OCI-LY1 (cell line): ENCODE measurements at regions not wholly inside any gene's neighbourhood (a gene's known extent, or its start where the extent isn't known, plus 50 kb on each side); places are given as distances from the start of the nearest gene placed in this dataset.
"Not testable (repeated sequence)": the region's sequence is repeated elsewhere in the genome, so short reads cannot be mapped to it uniquely, and the experiment has no call there.

Experiments
- H2AFZ ChIP-seq: fragments of 200-600 bp; sonication (generic), shearing (Covaris generic); 2 replicates; pipeline ENCODE4 v1.6.0; 2014; ENCODE audit warnings: antibody characterized with exemption, mild to moderate bottlenecking, low read length
- H3F3A ChIP-seq: fragments of 200-600 bp; sonication (generic), shearing (Covaris generic); 2 replicates; pipeline ENCODE4 v1.6.0; 2014; ENCODE audit warnings: mild to moderate bottlenecking, antibody characterized with exemption, low read length, moderate library complexity; ENCODE audit not compliant: insufficient read depth
- H3K27ac ChIP-seq: fragments of 200-600 bp; sonication (generic); 2 replicates; pipeline ENCODE4 v1.5.1; 2014; ENCODE audit warnings: low read length, mixed run types, mild to moderate bottlenecking, low read depth; ENCODE audit not compliant: poor library complexity, severe bottlenecking
- H3K27me3 ChIP-seq: fragments of 200-600 bp; sonication (generic); 2 replicates; pipeline ENCODE4 v1.6.0; 2014; ENCODE audit warnings: antibody characterized with exemption, mild to moderate bottlenecking, low read length, moderate library complexity; ENCODE audit not compliant: insufficient read depth
- H3K36me3 ChIP-seq: fragments of 200-600 bp; sonication (generic); 2 replicates; pipeline ENCODE4 v1.6.1; 2014; ENCODE audit warnings: mild to moderate bottlenecking, antibody characterized with exemption, low read length, moderate library complexity, mixed read lengths; ENCODE audit not compliant: insufficient read depth
- H3K4me1 ChIP-seq: fragments of 200-600 bp; sonication (generic); 2 replicates; pipeline ENCODE4 v1.5.1; 2014; ENCODE audit warnings: mild to moderate bottlenecking, low read length, moderate library complexity; ENCODE audit not compliant: insufficient read depth, severe bottlenecking
- H3K4me2 ChIP-seq: fragments of 200-600 bp; sonication (generic), shearing (Covaris generic); 2 replicates; pipeline ENCODE4 v1.6.1; 2014; ENCODE audit warnings: low read length
- H3K4me3 ChIP-seq: fragments of 200-600 bp; sonication (generic); 2 replicates; pipeline ENCODE4 v1.5.1; 2014; ENCODE audit warnings: low read length, low read depth, mild to moderate bottlenecking, mixed read lengths; ENCODE audit not compliant: poor library complexity, severe bottlenecking
- H3K79me2 ChIP-seq: fragments of 200-600 bp; shearing (Covaris generic); 2 replicates; pipeline ENCODE4 v1.6.1; 2016; ENCODE audit warnings: mixed run types, low read length, mixed read lengths; ENCODE audit not compliant: insufficient read depth
- H3K9ac ChIP-seq: fragments of 200-600 bp; sonication (generic), shearing (Covaris generic); 2 replicates; pipeline ENCODE4 v1.6.1; 2014; ENCODE audit warnings: mild to moderate bottlenecking, low read length, mixed read lengths
- H3K9me2 ChIP-seq: fragments of 200-600 bp; sonication (generic), shearing (Covaris generic); 2 replicates; pipeline ENCODE4 v1.6.1; 2014; ENCODE audit warnings: low read depth, mild to moderate bottlenecking, low read length, mixed read lengths
- H3K9me3 ChIP-seq: fragments of 200-600 bp; shearing (Covaris generic); 2 replicates; pipeline ENCODE4 v1.6.1; 2014; ENCODE audit warnings: low read length, mixed read lengths
- H4K20me1 ChIP-seq: fragments of 200-600 bp; sonication (generic), shearing (Covaris generic); 2 replicates; pipeline ENCODE4 v1.6.0; 2016; ENCODE audit warnings: mild to moderate bottlenecking, low read length; ENCODE audit not compliant: insufficient read depth
- EZH2 ChIP-seq: fragments of 200-600 bp; sonication (generic), shearing (Covaris generic); IDR thresholded peaks from 2 replicates; pipeline ENCODE4 v1.8.0; 2017; ENCODE audit warnings: borderline replicate concordance, mixed run types, mild to moderate bottlenecking, antibody characterized with exemption, low read length, moderate library complexity, mixed read lengths
- TF ChIP-seq, protein P1 (sequence below): fragments of 200-600 bp; sonication (generic), shearing (Covaris generic); IDR thresholded peaks from 2 replicates; pipeline ENCODE4 v1.5.1; 2017; ENCODE audit warnings: mild to moderate bottlenecking, antibody characterized with exemption, low read length, moderate library complexity, mixed read lengths

DNA sequence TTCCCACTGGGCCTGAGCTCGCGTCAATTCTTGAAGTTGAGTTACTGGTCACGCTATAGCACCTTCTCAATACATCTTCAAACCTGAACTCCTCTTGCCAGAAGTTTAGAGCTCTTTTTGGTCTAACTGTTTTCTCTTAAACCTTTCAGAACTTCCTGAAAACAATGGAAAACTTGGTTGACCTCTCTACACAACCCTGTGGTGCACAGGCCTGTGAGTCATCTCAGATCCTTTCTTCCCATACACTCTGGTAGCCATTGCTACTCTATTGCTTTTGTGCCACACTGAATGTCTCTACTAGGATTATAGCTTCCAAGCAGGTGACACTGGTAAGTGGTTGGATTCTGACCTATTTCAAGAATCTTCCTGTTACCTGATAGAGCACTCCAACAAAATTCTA is 321.5 kb upstream of the FSIP2 start:
- Histone ChIP-seq H2AFZ (no peak overlapping the region), H4K20me1 (no peaks in the 10 kb centered on the region), H3K9me3 (no peaks in the 10 kb centered on the region), H3K27ac (no peak overlapping the region), H3K4me3 (no peak overlapping the region), H3K79me2 (no peaks in the 10 kb centered on the region), H3K4me1 (no peaks in the 10 kb centered on the region), H3K36me3 (no peaks in the 10 kb centered on the region), H3F3A (no peaks in the 10 kb centered on the region), H3K27me3 (no peaks in the 10 kb centered on the region), H3K4me2 (no peak overlapping the region), H3K9ac (no peak overlapping the region), H3K9me2 (no peaks in the 10 kb centered on the region)
- TF ChIP-seq, protein P1, sequence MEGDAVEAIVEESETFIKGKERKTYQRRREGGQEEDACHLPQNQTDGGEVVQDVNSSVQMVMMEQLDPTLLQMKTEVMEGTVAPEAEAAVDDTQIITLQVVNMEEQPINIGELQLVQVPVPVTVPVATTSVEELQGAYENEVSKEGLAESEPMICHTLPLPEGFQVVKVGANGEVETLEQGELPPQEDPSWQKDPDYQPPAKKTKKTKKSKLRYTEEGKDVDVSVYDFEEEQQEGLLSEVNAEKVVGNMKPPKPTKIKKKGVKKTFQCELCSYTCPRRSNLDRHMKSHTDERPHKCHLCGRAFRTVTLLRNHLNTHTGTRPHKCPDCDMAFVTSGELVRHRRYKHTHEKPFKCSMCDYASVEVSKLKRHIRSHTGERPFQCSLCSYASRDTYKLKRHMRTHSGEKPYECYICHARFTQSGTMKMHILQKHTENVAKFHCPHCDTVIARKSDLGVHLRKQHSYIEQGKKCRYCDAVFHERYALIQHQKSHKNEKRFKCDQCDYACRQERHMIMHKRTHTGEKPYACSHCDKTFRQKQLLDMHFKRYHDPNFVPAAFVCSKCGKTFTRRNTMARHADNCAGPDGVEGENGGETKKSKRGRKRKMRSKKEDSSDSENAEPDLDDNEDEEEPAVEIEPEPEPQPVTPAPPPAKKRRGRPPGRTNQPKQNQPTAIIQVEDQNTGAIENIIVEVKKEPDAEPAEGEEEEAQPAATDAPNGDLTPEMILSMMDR, result no peak
- TF ChIP-seq EZH2, result no peak

DNA sequence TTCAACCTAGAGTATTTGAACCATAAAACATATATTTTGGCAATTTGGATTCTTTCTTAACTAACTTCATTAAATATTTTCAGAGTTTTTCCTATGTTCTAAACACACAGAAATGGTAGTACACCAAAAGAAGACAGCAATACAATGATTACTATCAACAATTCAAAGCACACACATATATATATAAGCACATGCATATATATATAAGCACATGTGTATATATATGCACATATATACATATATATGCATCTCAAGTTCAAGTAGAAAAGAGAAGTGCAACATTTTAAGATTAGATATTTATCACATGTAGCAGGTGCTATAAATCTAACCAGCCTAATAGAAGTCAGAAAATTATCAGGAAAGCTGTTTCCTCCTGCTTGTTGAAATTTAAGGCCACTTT is 320.9 kb upstream of the FSIP2 start:
- Histone ChIP-seq H2AFZ (no peak overlapping the region), H3K9ac (no peak overlapping the region), H3K9me2 (no peaks in the 10 kb centered on the region), H3K9me3 (no peaks in the 10 kb centered on the region), H3K36me3 (no peaks in the 10 kb centered on the region), H3K27me3 (no peaks in the 10 kb centered on the region), H3K4me1 (no peaks in the 10 kb centered on the region), H4K20me1 (no peaks in the 10 kb centered on the region), H3K79me2 (no peaks in the 10 kb centered on the region), H3K4me2 (no peak overlapping the region), H3K4me3 (no peak overlapping the region), H3K27ac (no peak overlapping the region), H3F3A (no peaks in the 10 kb centered on the region)
- TF ChIP-seq, protein P1, result no peak
- TF ChIP-seq EZH2, result no peak

DNA sequence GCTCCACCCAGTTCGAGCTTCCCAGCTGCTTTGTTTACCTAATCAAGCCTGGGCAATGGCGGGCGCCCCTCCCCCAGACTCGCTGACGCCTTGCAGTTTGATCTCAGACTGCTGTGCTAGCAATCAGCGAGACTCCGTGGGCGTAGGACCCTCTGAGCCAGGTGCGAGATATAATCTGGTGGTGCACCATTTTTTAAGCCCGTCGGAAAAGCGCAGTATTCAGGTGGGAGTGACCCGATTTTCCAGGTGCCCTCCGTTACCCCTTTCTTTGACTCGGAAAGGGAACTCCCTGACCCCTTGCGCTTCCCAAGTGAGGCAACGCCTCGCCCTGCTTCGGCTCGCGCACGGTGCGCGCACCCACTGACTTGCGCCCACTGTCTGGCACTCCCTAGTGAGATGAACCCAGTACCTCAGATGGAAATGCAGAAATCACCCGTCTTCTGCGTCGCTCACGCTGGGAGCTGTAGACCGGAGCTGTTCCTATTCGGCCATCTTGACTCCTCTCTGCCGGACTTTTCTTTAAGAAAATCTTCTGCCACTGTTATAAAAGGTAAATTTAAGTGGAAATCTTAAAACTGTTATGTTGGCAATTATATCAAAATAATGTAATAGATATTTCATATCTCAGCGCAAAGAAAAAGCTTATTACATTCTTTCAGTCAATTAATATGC is 313.5 kb upstream of the FSIP2 start:
- not testable (repeated sequence) for H3K27ac ChIP-seq, H2AFZ ChIP-seq, H3K27me3 ChIP-seq, H3K9ac ChIP-seq, H4K20me1 ChIP-seq, H3K79me2 ChIP-seq, H3K4me1 ChIP-seq, H3F3A ChIP-seq, H3K36me3 ChIP-seq, H3K9me2 ChIP-seq, H3K4me3 ChIP-seq, H3K4me2 ChIP-seq, H3K9me3 ChIP-seq

DNA sequence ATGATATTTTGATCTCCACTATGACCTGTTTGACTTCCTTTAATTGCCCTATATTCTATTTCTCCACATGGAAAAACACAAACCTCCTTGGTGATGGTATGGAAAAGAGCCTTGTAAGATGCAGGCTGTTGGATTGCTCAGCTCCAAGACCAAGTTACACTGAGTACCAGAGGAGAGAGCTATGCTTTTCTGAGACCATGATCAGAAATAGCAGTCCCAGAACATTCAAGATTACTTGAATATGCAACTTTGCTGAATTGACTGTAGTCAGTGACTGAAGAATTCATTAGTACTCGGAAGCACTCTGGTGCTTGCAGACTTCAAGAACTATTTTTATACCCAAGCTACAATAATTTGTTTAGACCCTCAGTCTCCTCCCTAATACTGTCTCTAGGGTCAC is 310.6 kb upstream of the FSIP2 start:
- TF ChIP-seq EZH2, result no peak
- TF ChIP-seq, protein P1, result no peak
- H3K4me1 ChIP-seq, result no peaks in the 10 kb centered on the region
- H3K4me3 ChIP-seq, result no peak overlapping the region
- H3K9me3 ChIP-seq, result no peaks in the 10 kb centered on the region
- no peaks in the 10 kb centered on the region for H3K36me3 ChIP-seq
- no peak overlapping the region for H3K9ac ChIP-seq
- H3K27me3 ChIP-seq, result no peaks in the 10 kb centered on the region
- H3F3A ChIP-seq, result no peaks in the 10 kb centered on the region
- no peak overlapping the region for H2AFZ ChIP-seq
- no peak overlapping the region for H3K27ac ChIP-seq
- no peaks in the 10 kb centered on the region for H3K79me2 ChIP-seq
- H4K20me1 ChIP-seq, result no peaks in the 10 kb centered on the region
- H3K9me2 ChIP-seq, result no peaks in the 10 kb centered on the region
- H3K4me2 ChIP-seq, result no peak overlapping the region
